HL-60/S4 treated with retinoic acid at 250 ng/mL for 4 days and 3 days (cell line): ENCODE measurements at regions not wholly inside any gene's neighbourhood (a gene's known extent, or its start where the extent isn't known, plus 50 kb on each side); places are given as distances from the start of the nearest gene placed in this dataset.

Source experiments
- in situ Hi-C: fragments of 300-500 bp; cut with MboI; formaldehyde crosslinking; loops from 2 replicates; pipeline ENCODE4 v1.7.0; 2022; ENCODE audit warnings: low sequenced_read_pairs

- in situ Hi-C loops = no loop called here
These were observed 979.1 kb downstream of the MCTP2 start for GRCh38 chr15:95210436-95210981.

- in situ Hi-C loops = no loop called here
These were observed 983.7 kb downstream of the MCTP2 start for GRCh38 chr15:95215017-95215416.

DNA sequence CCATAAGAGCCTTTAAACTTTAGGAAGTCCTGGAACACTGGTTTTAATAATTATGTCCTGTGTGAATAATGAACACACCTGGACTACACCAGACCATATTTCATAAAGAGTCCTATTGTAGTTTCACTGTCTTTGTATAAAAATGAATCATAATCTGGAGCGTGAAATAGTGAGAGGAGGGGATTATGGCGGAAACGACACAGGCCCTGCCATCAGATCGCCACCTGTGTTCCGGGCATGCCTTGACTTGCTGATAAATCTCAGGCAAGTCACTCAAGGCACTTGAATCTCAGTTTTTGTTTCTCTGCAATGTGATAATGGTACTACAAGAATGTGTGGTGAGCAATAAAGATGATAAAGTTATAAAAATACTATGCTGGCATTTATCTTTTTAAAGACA is 995.5 kb downstream of the MCTP2 start:
- in situ Hi-C loops = no loop called here

- in situ Hi-C loops = no loop called here
These were observed 995.9 kb downstream of the MCTP2 start for GRCh38 chr15:95227235-95227634.

DNA sequence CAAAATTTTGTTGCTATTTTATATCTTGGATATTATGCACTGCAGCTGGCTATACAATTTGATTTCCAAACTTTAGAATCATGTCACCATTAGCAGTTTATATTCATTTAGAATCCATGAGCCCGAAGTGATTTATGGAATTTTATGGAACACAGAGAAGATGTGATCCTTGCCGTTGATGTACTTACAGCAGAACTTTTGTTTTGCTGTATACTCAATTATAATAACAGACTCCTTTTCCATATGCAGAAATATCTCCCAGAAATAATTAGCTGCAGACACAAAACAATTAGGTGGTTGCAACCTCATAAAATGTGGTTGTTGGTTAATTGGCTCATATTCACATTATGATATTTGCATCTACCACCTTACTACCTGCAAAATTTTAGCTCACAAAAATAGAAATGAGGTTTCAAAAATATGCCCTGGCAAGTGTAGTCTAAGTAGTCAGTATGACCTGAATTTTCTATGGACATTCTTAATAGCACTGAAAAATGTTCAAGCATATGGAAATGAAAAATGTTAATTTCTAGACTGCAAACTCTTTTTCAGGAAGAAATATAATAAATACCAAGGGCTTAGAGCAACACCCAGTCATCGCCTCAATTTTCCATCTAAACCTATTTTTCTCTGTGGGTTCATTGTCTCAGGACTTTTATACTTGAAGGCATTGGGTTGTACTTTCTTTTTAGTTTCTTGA is 997.6 kb downstream of the MCTP2 start:
- in situ Hi-C loops = no loop called here

DNA sequence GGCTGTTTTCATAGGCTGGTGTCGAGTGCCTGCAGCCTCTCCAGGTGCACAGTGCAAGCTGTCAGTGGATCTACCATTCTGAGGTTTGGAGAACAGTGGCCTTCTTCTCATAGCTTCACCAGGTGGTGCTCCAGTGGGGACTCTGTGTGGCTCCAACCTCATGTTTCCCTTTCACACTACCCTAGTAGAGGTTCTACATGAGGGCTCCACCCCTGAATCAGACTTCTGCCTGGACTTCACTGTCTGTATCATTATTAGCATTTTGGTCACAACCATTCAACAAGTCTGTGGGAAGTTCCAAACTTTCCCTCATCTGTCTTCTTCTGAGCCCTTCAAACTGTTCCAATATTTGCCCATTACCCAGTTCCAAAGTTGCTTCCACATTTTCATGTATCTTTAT is 1003.7 kb downstream of the MCTP2 start:
- in situ Hi-C loops = no loop called here

- in situ Hi-C loops = no loop called here
These were observed 1016.0 kb downstream of the MCTP2 start for GRCh38 chr15:95247071-95247984.

DNA sequence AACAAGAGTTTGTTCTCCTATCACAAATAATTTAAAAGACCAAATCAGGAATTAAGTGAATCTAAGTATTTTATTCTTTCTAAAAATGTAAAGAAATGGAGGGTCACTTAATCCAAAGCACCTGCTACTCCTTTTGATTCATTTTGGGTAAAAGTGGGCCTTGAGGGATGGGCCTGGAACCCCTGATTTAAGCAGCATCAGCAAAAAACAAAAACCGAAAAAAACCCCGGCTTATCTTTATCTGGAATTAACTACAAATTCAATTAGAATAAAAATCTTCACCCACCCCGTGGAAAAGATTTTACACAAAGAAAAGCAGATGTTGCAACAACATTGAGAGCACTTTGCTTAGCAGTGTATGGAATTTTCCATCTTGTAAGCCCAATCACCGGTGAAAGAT is 1018.2 kb downstream of the MCTP2 start:
- in situ Hi-C loops = no loop called here

DNA sequence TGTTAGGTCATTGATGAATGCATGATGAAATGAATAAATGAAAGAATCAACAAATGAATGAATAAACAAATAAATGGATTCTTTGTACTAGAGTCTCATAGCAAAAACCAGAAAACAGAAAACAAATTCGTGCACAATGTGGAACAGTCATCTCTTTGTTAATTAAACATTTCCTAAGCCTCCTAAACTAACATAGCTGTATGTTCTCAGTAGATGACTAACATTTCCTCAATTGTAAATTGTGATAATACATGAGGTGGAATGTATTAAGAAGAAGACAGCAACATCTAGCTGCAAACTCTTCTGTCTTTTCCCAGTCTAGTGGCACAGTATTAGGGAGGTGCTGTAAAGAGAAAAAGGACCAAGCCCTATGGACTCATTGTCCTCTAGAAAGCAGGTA is 1021.0 kb downstream of the MCTP2 start:
- in situ Hi-C loops = loop anchor here (25.0 kb wide), 2 partner anchors 1635 to 1985 kb away; no protein-coding TSS in a partner anchor

- in situ Hi-C loops = loop anchor here (25.0 kb wide), 2 partner anchors 1633 to 1983 kb away; no protein-coding TSS in a partner anchor
These were observed 1022.9 kb downstream of the MCTP2 start for GRCh38 chr15:95254263-95254662.

DNA sequence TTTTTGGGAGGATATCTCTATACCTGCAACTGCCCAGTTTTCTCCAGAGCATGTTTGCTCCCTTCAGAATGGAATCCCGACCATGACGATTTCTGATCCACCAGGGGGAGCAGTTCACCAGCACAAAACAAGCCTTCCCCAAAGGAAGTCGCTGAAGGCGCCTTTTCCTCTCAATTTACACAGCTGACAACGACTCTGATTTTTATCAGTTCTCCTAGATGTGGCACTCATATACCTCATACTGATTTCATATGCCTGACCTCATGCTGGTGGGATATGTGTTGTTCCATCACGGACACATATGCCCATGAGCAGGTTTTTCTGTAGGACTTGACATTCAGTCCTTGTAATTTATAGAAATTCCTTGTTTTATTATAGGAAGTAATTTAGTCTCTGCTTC is 1028.2 kb downstream of the MCTP2 start:
- in situ Hi-C loops = loop anchor here (25.0 kb wide), 2 partner anchors 1628 to 1978 kb away; no protein-coding TSS in a partner anchor

- in situ Hi-C loops = loop anchor here (10.0 to 25.0 kb wide), 3 partner anchors 1085 to 1977 kb away; no protein-coding TSS in a partner anchor
These were observed 1028.6 kb downstream of the MCTP2 start for GRCh38 chr15:95259965-95260364.

DNA sequence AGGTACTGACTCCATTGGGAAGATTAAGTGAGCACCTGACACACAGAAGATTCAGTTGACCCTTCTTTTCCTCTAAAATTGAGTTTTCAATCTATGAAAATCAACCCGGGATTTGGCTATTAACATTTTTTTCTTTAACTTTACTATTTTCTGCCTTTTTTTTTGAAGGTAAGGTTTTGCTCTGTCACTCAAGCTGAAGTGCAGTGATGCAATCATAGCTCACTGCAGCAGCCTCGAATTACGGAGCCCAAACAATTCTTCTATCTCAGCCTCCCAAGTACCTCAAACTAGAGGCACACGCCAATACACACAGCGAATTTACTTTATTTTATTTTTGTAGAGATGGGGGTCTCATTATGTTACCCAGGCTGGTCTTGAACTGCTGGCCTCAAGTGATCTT is 1029.5 kb downstream of the MCTP2 start:
- in situ Hi-C loops = loop anchor here (10.0 to 25.0 kb wide), 3 partner anchors 1084 to 1976 kb away; no protein-coding TSS in a partner anchor

GRCh38 chr15:95261546-95261945 is 1030.2 kb downstream of the MCTP2 start:
- in situ Hi-C loops = loop anchor here (10.0 to 25.0 kb wide), 3 partner anchors 1083 to 1976 kb away; no protein-coding TSS in a partner anchor

DNA sequence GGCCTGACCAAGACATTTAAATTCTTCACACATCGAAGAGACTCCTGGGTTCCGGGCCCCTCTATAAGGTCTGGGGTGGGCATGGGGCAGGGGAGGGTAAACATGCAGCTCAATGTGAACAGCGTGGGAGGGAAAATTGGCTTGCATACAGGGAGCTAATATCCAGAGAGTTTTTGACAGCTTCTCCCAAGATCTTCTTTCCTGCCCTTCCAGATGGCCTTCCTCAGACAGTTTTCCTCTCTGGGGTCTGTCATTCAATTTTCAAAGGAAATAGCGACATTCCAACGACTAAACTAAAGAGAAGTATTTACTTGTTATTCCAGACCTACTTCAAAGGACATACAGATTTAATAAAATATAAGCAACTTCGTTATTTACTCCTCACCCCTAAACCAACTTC is 1030.6 kb downstream of the MCTP2 start:
- in situ Hi-C loops = loop anchor here (10.0 to 25.0 kb wide), 3 partner anchors 1083 to 1975 kb away; no protein-coding TSS in a partner anchor

DNA sequence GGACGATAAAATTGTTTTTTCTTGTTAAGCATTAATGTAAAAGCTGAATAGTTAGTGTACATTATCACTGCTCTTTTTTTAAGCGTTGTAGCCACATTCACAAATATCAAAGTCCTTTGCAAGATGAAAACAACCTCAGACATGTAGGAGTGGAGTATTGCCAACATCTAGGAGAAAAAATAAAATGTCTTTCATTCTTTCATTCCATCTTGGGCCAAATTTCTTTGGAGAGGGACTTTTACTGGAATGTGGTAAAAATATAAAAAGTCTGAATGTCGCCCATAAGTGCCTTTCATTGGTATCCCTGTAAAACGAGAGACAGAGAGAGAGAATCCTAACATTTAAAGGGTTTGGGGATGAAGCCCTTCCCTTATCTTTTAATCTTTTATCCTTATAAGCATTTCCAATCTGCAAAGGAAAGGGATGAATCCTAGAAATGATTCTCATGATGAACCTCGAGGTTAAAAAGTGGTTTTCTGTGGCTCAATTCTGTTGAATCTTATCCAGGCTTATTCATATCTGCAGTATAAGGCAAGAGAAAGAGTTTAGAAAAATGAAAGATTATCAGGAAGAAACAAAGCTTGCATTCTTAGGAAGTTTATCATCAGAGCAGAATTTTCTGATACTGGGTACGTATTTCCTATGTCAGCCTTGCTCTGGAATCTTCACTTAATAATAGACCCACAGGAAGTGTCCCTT is 1031.7 kb downstream of the MCTP2 start:
- in situ Hi-C loops = loop anchor here (10.0 to 25.0 kb wide), 3 partner anchors 1082 to 1974 kb away; no protein-coding TSS in a partner anchor

DNA sequence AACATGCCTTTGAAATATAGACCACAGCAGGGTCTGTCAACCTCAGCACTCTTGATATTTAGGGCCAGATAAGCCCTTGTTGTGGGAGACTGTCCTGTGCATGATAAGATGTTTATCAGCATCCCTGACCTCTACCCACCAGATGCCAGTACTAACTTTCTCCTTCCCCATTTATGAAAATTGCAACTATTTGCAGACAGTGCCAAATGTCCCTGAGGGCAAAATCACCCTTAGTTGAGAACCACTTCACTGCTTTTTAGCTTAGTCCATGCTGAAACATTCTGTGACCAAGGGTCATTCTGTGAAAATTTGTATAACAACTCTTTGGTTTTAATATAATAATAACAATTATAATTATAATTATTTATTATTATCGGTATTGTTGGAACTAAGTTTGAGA is 1032.4 kb downstream of the MCTP2 start:
- in situ Hi-C loops = loop anchor here (10.0 to 25.0 kb wide), 3 partner anchors 1081 to 1974 kb away; no protein-coding TSS in a partner anchor

DNA sequence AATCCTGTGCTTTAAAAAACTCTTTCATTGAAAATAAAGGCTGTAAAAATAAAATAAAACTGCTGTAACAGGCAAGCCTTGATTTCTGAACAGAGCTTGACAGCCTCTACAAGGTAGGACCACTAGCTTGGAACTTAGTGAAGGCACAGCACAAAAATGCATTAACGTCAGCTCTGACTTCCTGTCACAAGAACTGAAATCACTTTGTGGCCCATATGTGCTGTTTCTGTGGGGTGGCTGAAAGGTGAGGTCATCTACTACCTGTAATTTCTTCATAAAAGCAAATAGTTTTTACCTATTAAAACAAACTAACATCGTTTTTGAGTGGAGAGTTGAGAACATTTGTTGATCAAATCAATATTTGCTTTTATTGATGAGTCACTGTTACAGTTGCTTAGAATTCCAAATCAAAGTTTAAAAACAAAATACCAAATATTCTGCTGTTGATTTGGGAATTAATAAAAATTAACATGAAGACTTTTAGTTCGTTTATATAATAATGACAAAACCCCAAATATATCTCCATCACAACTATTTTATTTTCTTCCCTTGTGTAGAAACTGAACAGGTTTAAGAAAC is 1034.1 kb downstream of the MCTP2 start:
- in situ Hi-C loops = loop anchor here (10.0 to 25.0 kb wide), 3 partner anchors 1079 to 1972 kb away; no protein-coding TSS in a partner anchor

DNA sequence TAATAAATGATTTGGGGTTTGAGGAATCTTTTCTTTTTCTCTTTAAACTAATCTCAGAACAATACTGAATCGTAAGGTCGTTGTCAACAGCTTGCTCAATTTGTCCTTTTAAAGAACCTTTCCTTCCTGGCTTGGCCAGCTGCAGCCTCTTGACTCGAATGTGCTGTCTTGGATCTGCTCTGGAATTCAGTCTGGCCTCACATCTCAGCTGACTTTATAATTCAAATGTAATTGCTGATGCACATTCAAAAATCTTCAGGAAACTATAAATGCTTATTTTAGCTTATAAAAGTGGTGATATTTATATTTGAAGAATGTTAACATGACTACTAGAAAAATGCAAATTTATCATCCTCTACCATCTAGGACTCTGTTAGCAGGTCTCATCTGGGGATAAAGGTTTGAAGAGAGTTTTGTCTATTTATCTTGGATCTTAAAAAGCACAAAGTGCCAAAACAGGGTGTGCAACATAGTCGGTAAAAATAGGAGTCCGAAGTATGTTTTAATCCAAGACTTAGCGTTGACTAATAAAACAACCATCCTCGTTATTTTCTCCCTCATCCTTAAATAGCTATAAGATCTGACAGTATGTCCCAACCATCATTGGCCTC is 1035.2 kb downstream of the MCTP2 start:
- in situ Hi-C loops = loop anchor here (10.0 to 25.0 kb wide), 3 partner anchors 1078 to 1971 kb away; no protein-coding TSS in a partner anchor
